Panc1 (cell line): ENCODE measurements at regions not wholly inside any gene's neighbourhood (a gene's known extent, or its start where the extent isn't known, plus 50 kb on each side); places are given as distances from the start of the nearest gene placed in this dataset.

Source experiments
- ATAC-seq: fragments of 200-7000 bp; cut with Tn5 transposase; 2 replicates; pipeline ENCODE4 v1.9.1; 2020; ENCODE audit warnings: mild to moderate bottlenecking, moderate library complexity
- BruUV-seq: library from RNA; stranded (reverse); fragments of 400-500 nt; replicated peaks from 2 replicates; lab custom pipeline; 2021; lab: Mats Ljungman, UMichigan
- CTCF ChIA-PET: fragments of 300-600 bp; sonication (Branson Sonifier 250); formaldehyde crosslinking; loops from one replicate; lab custom pipeline; 2022; ENCODE audit warnings: antibody characterized with exemption; lab: Charles Lee
- POLR2A ChIA-PET: fragments of 300-600 bp; sonication (Branson Sonifier 250); formaldehyde crosslinking; loops from one replicate; lab custom pipeline; 2022; ENCODE audit warnings: antibody characterized with exemption; lab: Charles Lee
- DNase-seq: peaks from one replicate; pipeline ENCODE4 v3.0.0-alpha.2; 2010; ENCODE audit warnings: low read depth, low spot score
- H3K27ac ChIP-seq: 2 replicates; pipeline ENCODE4 v1.5.1; 2011; ENCODE audit warnings: mild to moderate bottlenecking, low read length, inconsistent platforms
- H3K27me3 ChIP-seq: fragments of 200-500 bp; sonication (Bioruptor generic); 2 replicates; pipeline ENCODE4 v1.6.0; 2014; ENCODE audit warnings: low read length, inconsistent platforms; ENCODE audit not compliant: control insufficient read depth, insufficient read depth
- H3K36me3 ChIP-seq: fragments of 200-500 bp; sonication (Bioruptor generic); 2 replicates; pipeline ENCODE4 v1.5.1; 2014; ENCODE audit warnings: inconsistent platforms, mild to moderate bottlenecking, low read length, moderate library complexity; ENCODE audit not compliant: control insufficient read depth, insufficient read depth
- H3K4me1 ChIP-seq: 2 replicates; pipeline ENCODE4 v1.5.1; 2011; ENCODE audit warnings: inconsistent platforms, mild to moderate bottlenecking, low read length, moderate library complexity; ENCODE audit not compliant: control insufficient read depth, insufficient read depth
- H3K4me3 ChIP-seq, 2 experiments: 2 replicates each; pipeline ENCODE4 v1.5.1; 2011 to 2012; ENCODE audit warnings: low read depth in 2 of 2, low read length in 2 of 2, mild to moderate bottlenecking in 2 of 2, inconsistent platforms in 1 of 2, moderate library complexity in 1 of 2
- H3K9me3 ChIP-seq: fragments of 200-500 bp; sonication (Bioruptor generic); 2 replicates; pipeline ENCODE4 v1.5.1; 2014; ENCODE audit warnings: low read depth, mild to moderate bottlenecking, inconsistent platforms, low read length, moderate library complexity; ENCODE audit not compliant: control insufficient read depth, insufficient read depth
- POLR2AphosphoS5 ChIP-seq: IDR thresholded peaks from 2 replicates; pipeline ENCODE4 v1.6.1; 2012; ENCODE audit warnings: mild to moderate bottlenecking, low read depth, low read length, moderate library complexity
- SIN3A ChIP-seq: IDR thresholded peaks from 2 replicates; pipeline ENCODE4 v1.6.1; 2012; ENCODE audit warnings: low read depth, mild to moderate bottlenecking, low read length, moderate library complexity, borderline replicate concordance; ENCODE audit not compliant: insufficient read depth
- TCF7L2 ChIP-seq: IDR thresholded peaks from 2 replicates; pipeline ENCODE4 v1.6.1; 2011; ENCODE audit warnings: mild to moderate bottlenecking, low read depth, low read length, inconsistent platforms
- in situ Hi-C: cut with HindIII; loops from 2 replicates; pipeline ENCODE4 v1.10.0; 2016; ENCODE audit warnings: low sequenced_read_pairs, low pct_unique_long_range_greater_than_20kb
- intact Hi-C: fragments of 100-400 bp; cut with micrococcal nuclease; formaldehyde crosslinking; loops from one replicate; pipeline ENCODE4 v1.10.0; 2022; ENCODE audit not compliant: unreplicated experiment
- TF ChIP-seq, protein P1 (sequence below): fragments of 450-650 bp; IDR thresholded peaks from 2 replicates; pipeline ENCODE4 v1.5.1; 2017; ENCODE audit warnings: mild to moderate bottlenecking
- TF ChIP-seq, protein P2 (sequence below), 2 experiments: IDR thresholded peaks; 2 replicates each; pipeline ENCODE4 v1.6.1; 2011 to 2012; ENCODE audit warnings: low read depth in 2 of 2, control low read depth in 1 of 2, low read length in 1 of 2, mild to moderate bottlenecking in 1 of 2, moderate library complexity in 1 of 2; ENCODE audit not compliant: insufficient read depth in 1 of 2

DNA sequence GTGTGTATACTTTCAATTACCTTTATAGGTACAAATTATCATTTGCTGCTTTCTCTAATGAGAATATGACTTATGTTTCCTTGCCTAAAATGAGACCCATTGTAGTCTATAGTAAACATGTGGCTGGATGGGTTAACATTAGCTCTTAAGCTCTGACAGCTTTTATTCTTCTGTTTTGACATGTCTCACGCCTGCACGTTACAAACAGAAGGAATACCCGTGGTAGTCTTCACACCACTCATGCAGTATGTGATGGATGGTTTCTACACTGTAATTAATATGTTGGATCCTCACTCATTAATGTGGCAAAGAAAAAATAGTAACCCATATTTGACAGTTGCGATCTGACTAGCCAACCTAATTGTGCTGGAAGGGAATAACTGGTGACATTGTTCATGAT is 133.4 kb upstream of the MITF start:
- CTCF ChIA-PET, result no interaction called here
- intact Hi-C loops, result no loop called here
- H3K27me3 ChIP-seq, result no peaks in the 10 kb centered on the region

DNA sequence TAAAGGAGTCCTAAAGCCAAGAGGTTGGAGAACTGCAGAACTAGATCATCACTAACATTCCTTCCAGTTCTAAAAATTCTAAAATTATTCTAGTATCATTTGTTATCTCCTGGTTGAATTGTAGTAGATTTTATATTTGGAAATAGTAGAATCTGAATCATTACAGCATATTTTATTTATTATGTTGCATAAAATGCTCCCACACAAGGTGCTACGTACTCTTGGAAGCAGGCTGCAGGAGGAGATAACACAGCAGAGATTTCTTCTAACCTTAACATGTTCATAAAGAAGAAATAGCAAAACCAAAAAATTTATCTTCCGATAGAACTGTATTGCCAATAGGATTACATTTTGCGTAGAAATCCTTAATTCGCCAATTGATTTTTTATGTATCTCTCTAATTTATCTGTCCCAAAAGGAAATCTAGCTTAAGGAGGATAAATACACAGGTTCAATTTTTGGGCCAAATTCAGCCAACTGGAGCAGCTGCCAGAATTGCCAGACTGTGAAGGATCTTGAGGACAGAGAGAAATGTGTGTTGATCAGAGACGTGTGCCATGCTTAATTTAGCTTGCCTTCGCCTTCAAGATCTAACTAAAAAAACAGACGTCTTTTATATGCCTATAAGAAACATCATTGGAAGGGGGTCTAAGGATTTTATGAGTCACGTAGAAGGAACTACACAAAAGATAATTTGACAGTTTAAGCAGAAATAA is 134.4 kb upstream of the MITF start:
- ATAC-seq (no peak), DNase-seq (no peak)
- Histone ChIP-seq H3K9me3 (no peaks in the 10 kb centered on the region), H3K4me3 (no peak overlapping the region), H3K36me3 (no peaks in the 10 kb centered on the region), H3K4me1 (no peaks in the 10 kb centered on the region), H3K27me3 (no peaks in the 10 kb centered on the region), H3K27ac (no peak overlapping the region)
- ChIA-PET CTCF (no interaction called here), POLR2A (no interaction called here)
- in situ Hi-C loops, result no loop called here
- no peak for TF ChIP-seq SIN3A
- no peak for TF ChIP-seq POLR2AphosphoS5
- no TSS peak for BruUV-seq
- intact Hi-C loops, result no loop called here

More for the DNA sequence above, 133.4 kb upstream of the MITF start:
- Histone ChIP-seq H3K4me1 (no peaks in the 10 kb centered on the region), H3K9me3 (no peaks in the 10 kb centered on the region), H3K36me3 (no peaks in the 10 kb centered on the region), H3K27ac (no peak overlapping the region), H3K4me3 (no peak overlapping the region)
- POLR2A ChIA-PET, result no interaction called here
- in situ Hi-C loops, result no loop called here
- BruUV-seq, result no TSS peak
- no peak for ATAC-seq
- TF ChIP-seq, protein P1, sequence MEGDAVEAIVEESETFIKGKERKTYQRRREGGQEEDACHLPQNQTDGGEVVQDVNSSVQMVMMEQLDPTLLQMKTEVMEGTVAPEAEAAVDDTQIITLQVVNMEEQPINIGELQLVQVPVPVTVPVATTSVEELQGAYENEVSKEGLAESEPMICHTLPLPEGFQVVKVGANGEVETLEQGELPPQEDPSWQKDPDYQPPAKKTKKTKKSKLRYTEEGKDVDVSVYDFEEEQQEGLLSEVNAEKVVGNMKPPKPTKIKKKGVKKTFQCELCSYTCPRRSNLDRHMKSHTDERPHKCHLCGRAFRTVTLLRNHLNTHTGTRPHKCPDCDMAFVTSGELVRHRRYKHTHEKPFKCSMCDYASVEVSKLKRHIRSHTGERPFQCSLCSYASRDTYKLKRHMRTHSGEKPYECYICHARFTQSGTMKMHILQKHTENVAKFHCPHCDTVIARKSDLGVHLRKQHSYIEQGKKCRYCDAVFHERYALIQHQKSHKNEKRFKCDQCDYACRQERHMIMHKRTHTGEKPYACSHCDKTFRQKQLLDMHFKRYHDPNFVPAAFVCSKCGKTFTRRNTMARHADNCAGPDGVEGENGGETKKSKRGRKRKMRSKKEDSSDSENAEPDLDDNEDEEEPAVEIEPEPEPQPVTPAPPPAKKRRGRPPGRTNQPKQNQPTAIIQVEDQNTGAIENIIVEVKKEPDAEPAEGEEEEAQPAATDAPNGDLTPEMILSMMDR, result no peak
- TF ChIP-seq TCF7L2 (no peak), SIN3A (no peak), POLR2AphosphoS5 (no peak)
- TF ChIP-seq, protein P2, sequence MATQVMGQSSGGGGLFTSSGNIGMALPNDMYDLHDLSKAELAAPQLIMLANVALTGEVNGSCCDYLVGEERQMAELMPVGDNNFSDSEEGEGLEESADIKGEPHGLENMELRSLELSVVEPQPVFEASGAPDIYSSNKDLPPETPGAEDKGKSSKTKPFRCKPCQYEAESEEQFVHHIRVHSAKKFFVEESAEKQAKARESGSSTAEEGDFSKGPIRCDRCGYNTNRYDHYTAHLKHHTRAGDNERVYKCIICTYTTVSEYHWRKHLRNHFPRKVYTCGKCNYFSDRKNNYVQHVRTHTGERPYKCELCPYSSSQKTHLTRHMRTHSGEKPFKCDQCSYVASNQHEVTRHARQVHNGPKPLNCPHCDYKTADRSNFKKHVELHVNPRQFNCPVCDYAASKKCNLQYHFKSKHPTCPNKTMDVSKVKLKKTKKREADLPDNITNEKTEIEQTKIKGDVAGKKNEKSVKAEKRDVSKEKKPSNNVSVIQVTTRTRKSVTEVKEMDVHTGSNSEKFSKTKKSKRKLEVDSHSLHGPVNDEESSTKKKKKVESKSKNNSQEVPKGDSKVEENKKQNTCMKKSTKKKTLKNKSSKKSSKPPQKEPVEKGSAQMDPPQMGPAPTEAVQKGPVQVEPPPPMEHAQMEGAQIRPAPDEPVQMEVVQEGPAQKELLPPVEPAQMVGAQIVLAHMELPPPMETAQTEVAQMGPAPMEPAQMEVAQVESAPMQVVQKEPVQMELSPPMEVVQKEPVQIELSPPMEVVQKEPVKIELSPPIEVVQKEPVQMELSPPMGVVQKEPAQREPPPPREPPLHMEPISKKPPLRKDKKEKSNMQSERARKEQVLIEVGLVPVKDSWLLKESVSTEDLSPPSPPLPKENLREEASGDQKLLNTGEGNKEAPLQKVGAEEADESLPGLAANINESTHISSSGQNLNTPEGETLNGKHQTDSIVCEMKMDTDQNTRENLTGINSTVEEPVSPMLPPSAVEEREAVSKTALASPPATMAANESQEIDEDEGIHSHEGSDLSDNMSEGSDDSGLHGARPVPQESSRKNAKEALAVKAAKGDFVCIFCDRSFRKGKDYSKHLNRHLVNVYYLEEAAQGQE (IDR thresholded peaks at IDR 0.05; ENCODE audit: insufficient read depth in 1 of 2, low read depth in 2 of 2, low read length in 1 of 2), result no peak
- no peak for DNase-seq

DNA sequence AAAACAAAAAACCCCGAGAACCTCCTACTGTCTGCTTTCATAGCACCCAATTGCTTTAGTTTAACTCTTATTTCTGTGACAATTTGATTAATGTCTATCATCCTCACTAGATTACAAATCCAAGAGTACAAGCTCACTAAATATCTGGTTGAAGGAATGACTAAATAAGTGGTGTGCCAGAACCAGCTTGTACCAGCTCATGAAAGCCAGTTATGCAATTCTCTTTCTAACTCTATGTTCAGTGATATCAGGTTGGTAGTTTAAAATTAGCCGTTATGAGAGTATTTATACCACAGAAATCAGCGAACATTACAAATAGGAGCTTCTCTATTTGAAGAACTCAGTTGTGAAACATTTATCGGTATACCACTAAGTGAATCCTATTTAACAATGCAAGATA is 137.2 kb upstream of the MITF start:
- in situ Hi-C loops, result no loop called here
- H3K9me3 ChIP-seq, result no peaks in the 10 kb centered on the region
- H3K27ac ChIP-seq, result no peak overlapping the region
- no peaks in the 10 kb centered on the region for H3K36me3 ChIP-seq
- intact Hi-C loops, result no loop called here
- H3K4me3 ChIP-seq, result no peak overlapping the region
- no peaks in the 10 kb centered on the region for H3K4me1 ChIP-seq
- no TSS peak for BruUV-seq
- CTCF ChIA-PET, result no interaction called here
- ATAC-seq (no peak), DNase-seq (no peak)
- H3K27me3 ChIP-seq, result no peaks in the 10 kb centered on the region
- POLR2A ChIA-PET, result no interaction called here
- no peak for TF ChIP-seq TCF7L2
- TF ChIP-seq SIN3A, result no peak
- TF ChIP-seq, protein P2 (IDR thresholded peaks at IDR 0.05; ENCODE audit: insufficient read depth in 1 of 2, low read depth in 2 of 2, low read length in 1 of 2), result no peak
- TF ChIP-seq, protein P1, result no peak
- no peak for TF ChIP-seq POLR2AphosphoS5
